Bone marrow (tissue), 2 donors: ENCODE measurements at regions not wholly inside any gene's neighbourhood (a gene's known extent, or its start where the extent isn't known, plus 50 kb on each side); places are given as distances from the start of the nearest gene placed in this dataset.
"Not testable (repeated sequence)": the region's sequence is repeated elsewhere in the genome, so short reads cannot be mapped to it uniquely, and the experiment has no call there.

Source experiments
- DNase-seq, 2 donors: peaks; one replicate each; lab custom pipeline; 2025; lab: John Stamatoyannopoulos, UW

GRCh38 chr13:97520061-97520460, 86.1 kb downstream of the RAP2A start:
- DNase-seq: no peak

DNA sequence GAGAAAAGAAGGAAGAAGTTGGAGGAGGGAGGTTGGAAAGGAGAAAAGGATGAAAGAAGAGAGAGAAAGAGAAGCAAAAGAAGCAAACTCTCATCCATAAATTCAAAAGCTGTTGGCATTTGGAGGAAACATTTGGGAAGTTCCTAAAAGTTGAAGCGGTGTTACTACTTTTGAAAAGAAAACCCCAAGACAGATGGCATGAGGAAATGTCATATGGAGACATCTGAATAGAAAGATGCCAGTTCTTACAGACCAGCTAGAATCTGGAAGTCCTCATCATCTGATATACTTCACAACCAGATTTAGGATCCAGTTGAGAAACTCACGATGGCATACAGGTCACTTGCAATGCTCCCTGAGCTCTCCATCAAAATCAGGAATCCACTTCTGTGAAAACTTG, 86.9 kb downstream of the RAP2A start:
- DNase-seq: no peak

GRCh38 chr13:97521726-97522125, 87.8 kb downstream of the RAP2A start:
- no peak for DNase-seq

DNA sequence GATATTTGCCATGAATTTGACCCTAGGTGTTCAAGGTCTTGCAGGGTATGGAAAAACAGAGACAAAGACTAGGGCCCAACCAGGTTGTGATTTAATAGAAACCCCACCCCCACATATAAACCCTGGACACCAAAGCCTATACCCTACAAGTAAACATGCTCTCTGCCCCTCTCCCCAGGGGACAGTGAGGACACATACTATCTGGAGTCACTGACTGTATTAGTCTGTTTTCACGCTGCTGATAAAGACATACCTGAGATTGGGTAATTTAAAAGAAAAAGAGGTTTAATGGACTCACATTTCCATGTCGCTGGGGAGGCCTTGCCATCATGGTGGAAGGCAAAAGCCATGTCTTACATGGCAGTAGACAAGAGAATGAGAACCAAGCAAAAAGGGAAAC, 88.3 kb downstream of the RAP2A start:
- DNase-seq: no peak

DNA sequence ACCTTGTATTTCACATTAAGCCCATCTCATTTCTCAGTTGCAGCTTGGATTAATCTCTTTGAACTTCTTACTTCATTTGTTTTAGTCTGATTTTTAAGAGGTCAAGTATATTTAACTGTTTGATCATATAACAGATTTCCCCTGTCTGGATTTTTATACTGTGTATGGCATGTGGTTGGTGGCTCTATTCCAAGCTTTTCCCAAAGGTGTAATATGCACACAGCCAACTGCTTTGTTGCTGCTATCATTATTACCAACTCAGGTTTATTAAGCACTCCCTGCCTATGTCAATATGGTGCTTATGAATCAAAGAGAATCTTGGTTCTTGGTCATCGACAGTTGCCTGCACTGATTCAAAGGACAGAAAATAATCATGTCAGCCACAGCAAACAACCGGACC, 92.6 kb downstream of the RAP2A start:
- DNase-seq: no peak

DNA sequence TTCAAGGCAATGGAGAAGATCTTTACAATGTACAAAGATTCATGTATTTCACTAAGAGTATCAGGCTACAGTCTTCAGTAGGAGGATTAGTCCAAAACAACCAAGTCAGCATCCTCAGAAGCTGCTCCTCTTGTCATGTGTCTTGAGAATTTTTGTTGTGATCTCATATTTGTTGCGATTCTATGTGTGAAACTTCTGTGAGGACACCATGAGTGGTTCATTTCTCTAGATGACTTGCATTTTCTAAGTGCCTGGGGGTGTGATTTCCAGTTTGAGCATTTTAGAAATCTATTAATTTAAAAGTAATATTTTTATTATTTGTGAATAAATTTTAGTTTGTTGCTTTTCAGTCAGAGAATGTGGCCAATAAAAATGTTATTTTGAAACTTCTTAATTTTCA, 94.5 kb downstream of the RAP2A start:
- DNase-seq: no peak

DNA sequence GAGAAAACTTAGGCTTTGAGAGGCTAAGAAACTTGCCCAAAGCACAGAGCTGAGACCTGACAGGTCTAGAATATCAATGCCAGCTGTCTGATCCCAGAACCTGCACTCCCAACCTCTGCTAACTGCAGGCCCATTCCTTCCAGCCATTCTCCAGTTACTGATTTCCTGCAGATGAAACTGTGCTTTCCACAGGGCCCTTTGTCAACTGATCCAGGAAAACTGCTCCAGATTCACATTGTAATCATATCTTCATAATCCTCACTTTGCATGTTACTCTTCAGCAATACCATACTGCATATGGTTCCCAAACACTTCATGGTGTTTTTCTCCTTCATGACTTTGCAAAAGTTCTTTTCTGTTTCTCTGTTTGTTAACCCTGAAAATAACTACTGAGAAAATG, 100.6 kb downstream of the RAP2A start:
- no peak for DNase-seq

GRCh38 chr13:97535614-97536013, 101.6 kb downstream of the RAP2A start:
- no peak for DNase-seq

DNA sequence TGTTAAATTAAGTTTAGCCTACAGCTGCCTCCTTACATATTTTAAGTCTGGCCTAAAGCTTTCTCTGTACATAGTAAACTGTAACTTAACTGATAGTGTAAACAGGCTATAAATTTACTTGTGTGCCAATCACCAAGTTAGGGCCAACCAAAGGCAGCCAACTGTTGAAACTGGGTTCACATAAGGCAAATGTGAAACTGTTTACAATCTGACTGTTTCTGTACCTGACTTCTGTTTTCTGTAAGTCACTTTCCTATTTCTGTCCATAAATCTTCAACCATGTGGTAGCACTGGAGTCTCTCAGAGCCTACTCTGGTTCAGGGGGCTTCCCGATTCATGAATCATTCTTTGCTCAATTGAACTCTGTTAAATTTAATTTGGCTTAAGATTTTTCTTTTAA, 103.1 kb downstream of the RAP2A start:
- DNase-seq: no peak

- no peak for DNase-seq
Observed at GRCh38 chr13:97538203-97538602, 104.2 kb downstream of the RAP2A start.

GRCh38 chr13:97539651-97540610, 106.0 kb downstream of the RAP2A start:
- DNase-seq: no peak

DNA sequence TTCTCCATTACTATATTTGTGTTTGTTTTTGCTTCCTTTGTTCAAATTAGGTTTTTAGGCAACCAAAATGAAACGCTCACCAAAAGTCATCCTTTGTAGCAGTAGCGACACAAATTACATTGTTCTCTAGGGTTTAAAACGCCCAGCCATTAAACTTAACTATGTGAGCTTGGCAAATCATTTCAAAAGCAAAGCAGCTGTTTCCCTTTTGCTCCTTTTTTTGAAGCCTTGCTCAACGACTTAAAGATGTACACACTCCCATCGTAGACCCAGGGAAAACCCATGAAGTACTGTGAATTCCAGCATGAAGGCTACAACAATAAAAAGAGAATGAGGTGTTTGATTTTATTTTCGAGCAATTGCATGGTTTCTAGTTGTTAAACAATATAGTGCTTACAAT, 106.7 kb downstream of the RAP2A start:
- no peak for DNase-seq

DNA sequence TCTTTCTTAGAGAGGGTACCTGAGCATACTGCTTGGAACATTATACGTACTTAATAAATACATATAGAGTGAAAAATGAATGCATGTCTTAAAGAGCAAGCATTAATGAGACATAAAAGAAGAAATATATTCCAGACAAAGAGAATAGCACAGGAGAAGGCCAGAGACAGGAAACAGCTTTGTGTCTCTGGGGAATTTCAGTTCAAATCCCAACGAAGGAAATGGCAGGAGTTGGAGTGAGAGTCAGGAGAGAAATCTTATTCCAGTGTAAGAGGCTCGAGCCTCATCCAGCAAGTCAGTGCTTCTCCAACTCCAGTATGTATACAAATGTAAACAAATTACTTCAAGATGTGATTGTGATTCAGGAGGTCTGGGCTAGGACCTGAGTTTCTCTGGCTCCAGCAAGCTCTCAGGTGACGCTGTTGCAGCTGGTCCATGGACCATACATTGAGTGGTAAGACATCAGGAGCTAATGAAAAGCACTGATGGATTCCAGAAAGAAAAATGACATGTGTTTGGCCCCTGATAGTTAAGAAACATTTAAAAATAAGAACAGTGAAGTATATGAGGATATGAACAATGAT, 108.2 kb downstream of the RAP2A start:
- DNase-seq: no peak

- no peak for DNase-seq
Observed at GRCh38 chr13:97544031-97544765, 110.2 kb downstream of the RAP2A start.

- DNase-seq: not testable (repeated sequence)
Observed at GRCh38 chr13:97544971-97545499, 111.1 kb downstream of the RAP2A start.

- DNase-seq: no peak
Observed at GRCh38 chr13:97548138-97548537, 114.2 kb downstream of the RAP2A start.

DNA sequence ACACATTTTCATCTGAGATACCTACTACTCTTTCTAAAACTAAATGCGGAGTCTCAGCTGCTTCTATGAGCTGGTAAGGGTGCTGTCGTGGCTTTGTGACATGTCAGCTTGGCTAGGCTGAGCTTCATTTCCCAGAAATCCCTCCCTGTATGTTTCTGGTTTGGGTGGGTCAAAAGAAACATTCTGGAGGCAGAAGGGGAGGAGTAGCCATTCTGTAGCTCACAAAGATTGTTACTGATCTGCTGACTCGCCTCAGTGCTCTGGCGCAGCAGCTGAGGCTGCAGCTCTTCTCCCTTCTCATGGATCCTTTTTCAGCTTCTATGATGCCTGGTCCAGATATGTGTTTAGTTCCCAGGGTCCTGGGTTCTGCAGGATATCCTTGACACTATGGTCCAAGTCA, 114.7 kb downstream of the RAP2A start:
- no peak for DNase-seq

DNA sequence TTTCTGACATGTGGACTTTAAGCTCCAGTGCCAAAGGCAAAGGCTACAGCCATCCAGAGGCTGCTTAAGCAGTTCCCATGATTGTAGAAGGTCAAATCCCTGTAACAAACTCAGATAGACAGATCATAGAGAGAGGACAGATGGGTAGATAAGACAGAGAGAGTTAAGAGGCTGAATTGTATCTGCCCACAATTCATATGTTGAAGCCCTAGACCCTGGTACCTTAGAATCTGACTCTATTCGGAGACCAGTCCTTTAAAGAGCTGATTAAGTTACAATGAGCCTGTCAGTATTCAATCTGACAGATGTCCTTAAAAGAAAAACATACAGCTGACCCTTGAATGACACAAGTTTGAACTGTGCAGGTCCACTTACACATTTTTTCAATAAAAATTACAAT, 115.2 kb downstream of the RAP2A start:
- no peak for DNase-seq

DNA sequence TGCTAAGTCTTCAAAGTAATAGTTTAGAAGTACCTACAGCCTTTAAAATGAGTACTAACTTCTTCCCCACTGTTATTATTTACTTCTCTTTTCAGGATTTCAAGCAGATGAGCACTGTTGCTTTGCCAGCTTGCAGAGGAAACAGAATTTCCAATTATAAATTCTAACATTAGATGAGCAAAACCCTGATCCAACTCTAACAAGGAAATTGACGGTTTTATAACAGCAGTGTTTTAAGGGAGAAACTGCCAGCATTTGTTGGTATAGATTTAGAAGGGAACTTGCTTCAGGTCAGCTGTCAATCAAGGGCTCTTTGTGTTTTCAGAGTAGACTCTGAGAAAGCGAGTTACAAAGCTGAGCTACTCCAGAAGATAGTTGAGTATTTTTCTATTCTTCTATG, 120.5 kb downstream of the RAP2A start:
- DNase-seq: no peak

DNA sequence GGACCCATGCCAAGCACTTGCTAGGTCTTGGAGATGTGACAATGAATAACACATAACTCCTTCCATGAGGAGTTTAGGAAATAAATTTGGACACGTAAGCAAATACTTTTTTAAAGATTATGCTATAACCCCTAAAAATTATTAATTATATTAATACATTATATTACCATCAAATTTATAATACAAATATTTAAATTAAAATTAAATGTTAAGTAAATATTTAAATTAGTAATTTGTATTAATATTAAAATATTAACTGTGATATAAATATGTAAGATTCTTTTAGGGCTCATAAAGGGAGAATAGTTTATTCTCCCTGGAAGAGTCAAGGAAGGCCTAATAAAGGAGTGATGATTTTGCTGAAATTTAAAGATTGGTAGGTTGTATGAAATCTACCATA, 121.1 kb downstream of the RAP2A start:
- no peak for DNase-seq

GRCh38 chr13:97559030-97559429, 125.1 kb downstream of the RAP2A start:
- no peak for DNase-seq

DNA sequence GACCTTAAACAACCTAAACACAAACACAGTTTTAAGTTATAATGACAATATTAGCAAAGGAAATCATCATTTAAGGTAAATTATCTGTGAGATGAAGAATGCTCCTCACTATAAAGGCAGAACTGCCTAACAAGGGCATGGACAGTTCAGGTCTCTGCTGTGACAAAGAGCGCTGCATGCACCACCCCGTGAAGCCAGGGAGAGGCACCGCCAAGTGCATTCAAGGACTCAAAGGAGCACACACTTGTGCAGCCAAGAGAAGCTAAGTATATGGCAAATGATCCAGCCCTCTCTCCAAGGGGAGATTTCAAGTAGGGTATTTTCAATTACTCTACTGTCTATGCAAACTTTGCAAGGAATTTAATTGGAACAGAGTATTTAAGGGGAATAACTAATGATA, 126.0 kb downstream of the RAP2A start:
- no peak for DNase-seq

DNA sequence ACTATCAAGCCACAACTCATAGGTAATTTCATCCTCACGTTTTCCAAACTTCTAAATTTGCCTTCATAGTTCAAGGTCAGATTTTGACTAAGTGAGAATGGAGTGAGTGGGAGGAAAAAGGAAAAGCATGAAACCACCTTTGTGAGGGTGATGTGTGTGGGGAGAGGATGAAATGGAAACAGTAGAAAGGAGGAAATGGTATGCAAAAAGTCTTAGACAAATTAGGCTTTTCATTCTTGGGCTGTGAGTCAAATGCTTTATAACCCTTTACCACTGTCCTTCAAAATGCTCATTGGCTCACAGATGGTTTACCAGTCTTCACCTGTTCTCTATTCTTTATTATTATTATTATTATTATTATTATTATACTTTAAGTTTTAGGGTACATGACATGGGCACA, 127.2 kb downstream of the RAP2A start:
- DNase-seq: no peak
